ENCODE measurements at regions not wholly inside any gene's neighbourhood (a gene's known extent, or its start where the extent isn't known, plus 50 kb on each side); places are given as distances from the start of the nearest gene placed in this dataset.

DNA sequence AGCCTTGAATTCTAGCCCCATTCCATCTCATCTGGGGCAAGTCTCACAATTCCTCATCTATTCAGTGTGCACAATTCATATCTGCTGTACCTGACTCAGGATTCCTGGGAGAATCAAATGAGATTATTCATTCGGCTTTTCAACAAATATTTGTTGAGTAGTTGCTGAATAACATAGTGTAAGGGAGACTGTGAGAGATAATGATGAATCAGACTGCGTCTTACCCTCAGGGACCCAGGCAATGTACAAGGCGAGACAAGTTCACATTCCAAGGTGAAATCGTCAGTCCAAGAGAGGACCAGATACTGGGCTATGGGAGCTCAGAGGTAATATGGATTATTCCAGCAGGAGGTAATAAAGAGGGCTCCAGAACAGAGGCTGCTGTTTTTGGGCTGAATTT is 67.8 kb upstream of the SMYD2 start:
- TF ChIP-seq, protein P1, sequence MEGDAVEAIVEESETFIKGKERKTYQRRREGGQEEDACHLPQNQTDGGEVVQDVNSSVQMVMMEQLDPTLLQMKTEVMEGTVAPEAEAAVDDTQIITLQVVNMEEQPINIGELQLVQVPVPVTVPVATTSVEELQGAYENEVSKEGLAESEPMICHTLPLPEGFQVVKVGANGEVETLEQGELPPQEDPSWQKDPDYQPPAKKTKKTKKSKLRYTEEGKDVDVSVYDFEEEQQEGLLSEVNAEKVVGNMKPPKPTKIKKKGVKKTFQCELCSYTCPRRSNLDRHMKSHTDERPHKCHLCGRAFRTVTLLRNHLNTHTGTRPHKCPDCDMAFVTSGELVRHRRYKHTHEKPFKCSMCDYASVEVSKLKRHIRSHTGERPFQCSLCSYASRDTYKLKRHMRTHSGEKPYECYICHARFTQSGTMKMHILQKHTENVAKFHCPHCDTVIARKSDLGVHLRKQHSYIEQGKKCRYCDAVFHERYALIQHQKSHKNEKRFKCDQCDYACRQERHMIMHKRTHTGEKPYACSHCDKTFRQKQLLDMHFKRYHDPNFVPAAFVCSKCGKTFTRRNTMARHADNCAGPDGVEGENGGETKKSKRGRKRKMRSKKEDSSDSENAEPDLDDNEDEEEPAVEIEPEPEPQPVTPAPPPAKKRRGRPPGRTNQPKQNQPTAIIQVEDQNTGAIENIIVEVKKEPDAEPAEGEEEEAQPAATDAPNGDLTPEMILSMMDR (conservative IDR thresholded peaks at IDR 0.05) = no peak
- TF ChIP-seq EZH2 (IDR thresholded peaks at IDR 0.05; ENCODE audit: low read depth) = no peak
